ENCODE measurements at regions not wholly inside any gene's neighbourhood (a gene's known extent, or its start where the extent isn't known, plus 50 kb on each side); places are given as distances from the start of the nearest gene placed in this dataset.

DNA sequence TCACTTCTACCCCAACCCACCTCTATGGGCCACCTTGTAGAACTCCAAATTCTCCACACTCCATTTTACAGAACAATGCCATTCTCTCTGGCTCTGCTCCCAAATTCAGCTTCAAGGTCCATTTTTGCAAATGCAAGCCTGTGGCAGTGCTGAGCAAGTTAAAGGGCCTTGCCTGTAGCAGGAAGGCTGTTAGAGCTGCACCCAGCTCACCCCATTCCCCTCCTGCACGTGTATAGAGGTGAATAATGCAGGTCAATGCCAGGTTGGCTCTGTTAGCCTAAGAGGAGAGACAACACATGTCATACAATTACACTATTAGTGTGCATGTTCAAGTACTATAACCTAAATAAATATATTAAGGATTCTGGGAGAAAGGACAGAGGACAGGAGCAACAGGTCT is 120.4 kb downstream of the TBX5 start:
- TF ChIP-seq POLR2A (IDR thresholded peaks at IDR 0.05): no peak
- TF ChIP-seq, protein P1, sequence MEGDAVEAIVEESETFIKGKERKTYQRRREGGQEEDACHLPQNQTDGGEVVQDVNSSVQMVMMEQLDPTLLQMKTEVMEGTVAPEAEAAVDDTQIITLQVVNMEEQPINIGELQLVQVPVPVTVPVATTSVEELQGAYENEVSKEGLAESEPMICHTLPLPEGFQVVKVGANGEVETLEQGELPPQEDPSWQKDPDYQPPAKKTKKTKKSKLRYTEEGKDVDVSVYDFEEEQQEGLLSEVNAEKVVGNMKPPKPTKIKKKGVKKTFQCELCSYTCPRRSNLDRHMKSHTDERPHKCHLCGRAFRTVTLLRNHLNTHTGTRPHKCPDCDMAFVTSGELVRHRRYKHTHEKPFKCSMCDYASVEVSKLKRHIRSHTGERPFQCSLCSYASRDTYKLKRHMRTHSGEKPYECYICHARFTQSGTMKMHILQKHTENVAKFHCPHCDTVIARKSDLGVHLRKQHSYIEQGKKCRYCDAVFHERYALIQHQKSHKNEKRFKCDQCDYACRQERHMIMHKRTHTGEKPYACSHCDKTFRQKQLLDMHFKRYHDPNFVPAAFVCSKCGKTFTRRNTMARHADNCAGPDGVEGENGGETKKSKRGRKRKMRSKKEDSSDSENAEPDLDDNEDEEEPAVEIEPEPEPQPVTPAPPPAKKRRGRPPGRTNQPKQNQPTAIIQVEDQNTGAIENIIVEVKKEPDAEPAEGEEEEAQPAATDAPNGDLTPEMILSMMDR (IDR thresholded peaks at IDR 0.05): no peak
